ENCODE measurements at regions not wholly inside any gene's neighbourhood (a gene's known extent, or its start where the extent isn't known, plus 50 kb on each side); places are given as distances from the start of the nearest gene placed in this dataset.

- Mint-ChIP-seq H3K27ac (ENCODE audit: unreplicated experiment) (no peak overlapping the region), H3K4me1 (peaks cover 8% of the 10 kb centered on the region), H3K36me3 (ENCODE audit: low read depth) (peaks cover 9% of the 10 kb centered on the region), H3K9me3 (peaks cover 4% of the 10 kb centered on the region), H3K4me3 (no peak overlapping the region), H3K27me3 (ENCODE audit: low read depth) (no peaks in the 10 kb centered on the region)
- DNase-seq (ENCODE audit: low read depth, low spot score) = no peak
- no peak for TF ChIP-seq CTCF (conservative IDR thresholded peaks at IDR 0.05)
Observed at GRCh38 chr18:4581966-4582365, 126.9 kb upstream of the DLGAP1 start.

- no peak for TF ChIP-seq CTCF (conservative IDR thresholded peaks at IDR 0.05)
- DNase-seq (ENCODE audit: low read depth, low spot score) = no peak
Observed at GRCh38 chr18:4578449-4578848, 123.3 kb upstream of the DLGAP1 start.

GRCh38 chr18:4573735-4574134 is 118.6 kb upstream of the DLGAP1 start:
- Mint-ChIP-seq H3K36me3 (ENCODE audit: low read depth) (peaks cover 13% of the 10 kb centered on the region), H3K4me1 (no peaks in the 10 kb centered on the region), H3K27me3 (ENCODE audit: low read depth) (no peaks in the 10 kb centered on the region), H3K4me3 (no peak overlapping the region), H3K9me3 (peaks cover 26% of the 10 kb centered on the region), H3K27ac (ENCODE audit: unreplicated experiment) (no peak overlapping the region)
- no peak for DNase-seq (ENCODE audit: low read depth, low spot score)
- TF ChIP-seq CTCF (conservative IDR thresholded peaks at IDR 0.05) = no peak

More at GRCh38 chr18:4578449-4578848, 123.3 kb upstream of the DLGAP1 start:
- H3K36me3 Mint-ChIP-seq (ENCODE audit: low read depth) = peaks cover 11% of the 10 kb centered on the region
- no peak overlapping the region for H3K27ac Mint-ChIP-seq (ENCODE audit: unreplicated experiment)
- peaks cover 4% of the 10 kb centered on the region for H3K4me1 Mint-ChIP-seq
- no peak overlapping the region for H3K4me3 Mint-ChIP-seq
- no peaks in the 10 kb centered on the region for H3K27me3 Mint-ChIP-seq (ENCODE audit: low read depth)
- H3K9me3 Mint-ChIP-seq = peaks cover 9% of the 10 kb centered on the region

GRCh38 chr18:4557502-4557901 is 102.4 kb upstream of the DLGAP1 start:
- H3K9me3 Mint-ChIP-seq = peaks cover 8% of the 10 kb centered on the region
- DNase-seq (ENCODE audit: low read depth, low spot score) = no peak
- H3K36me3 Mint-ChIP-seq (ENCODE audit: low read depth) = peaks cover 5% of the 10 kb centered on the region
- no peak overlapping the region for H3K27ac Mint-ChIP-seq (ENCODE audit: unreplicated experiment)
- TF ChIP-seq CTCF (conservative IDR thresholded peaks at IDR 0.05) = no peak
- no peak overlapping the region for H3K4me3 Mint-ChIP-seq
- H3K4me1 Mint-ChIP-seq = no peaks in the 10 kb centered on the region
- H3K27me3 Mint-ChIP-seq (ENCODE audit: low read depth) = no peaks in the 10 kb centered on the region

GRCh38 chr18:4551001-4551360 is 95.9 kb upstream of the DLGAP1 start:
- Mint-ChIP-seq H3K9me3 (no peaks in the 10 kb centered on the region), H3K27ac (ENCODE audit: unreplicated experiment) (no peak overlapping the region), H3K4me3 (no peak overlapping the region), H3K27me3 (ENCODE audit: low read depth) (no peaks in the 10 kb centered on the region), H3K36me3 (ENCODE audit: low read depth) (no peaks in the 10 kb centered on the region), H3K4me1 (no peaks in the 10 kb centered on the region)
- no peak for DNase-seq (ENCODE audit: low read depth, low spot score)
- no peak for TF ChIP-seq CTCF (conservative IDR thresholded peaks at IDR 0.05)
